ENCODE measurements at regions not wholly inside any gene's neighbourhood (a gene's known extent, or its start where the extent isn't known, plus 50 kb on each side); places are given as distances from the start of the nearest gene placed in this dataset.

DNA sequence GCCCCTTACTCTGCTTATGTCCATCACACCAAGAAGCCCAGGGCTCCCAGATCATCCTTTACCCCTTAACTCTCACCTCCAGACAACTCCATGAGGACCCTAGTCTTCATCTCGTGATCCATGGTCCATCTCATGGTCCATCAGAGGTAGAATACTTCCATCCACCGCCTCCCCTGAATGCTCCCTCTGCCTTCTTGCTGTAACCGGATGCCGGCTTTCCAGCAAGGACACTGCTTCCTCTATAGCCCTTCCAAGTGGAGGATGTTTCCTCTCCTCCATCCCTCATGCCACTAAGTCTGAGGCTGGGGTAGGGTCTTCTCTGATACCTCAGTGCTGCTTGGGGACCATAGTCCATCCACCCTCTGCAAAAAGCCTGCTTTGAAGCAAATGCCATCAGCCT, 118.6 kb upstream of the SIX2 start:
- Histone ChIP-seq H3K36me3 (no peaks in the 10 kb centered on the region), H3K27me3 (no peaks in the 10 kb centered on the region), H3K27ac (no peak overlapping the region), H3K4me1 (peaks cover 0 to 17% (median 0%) of the 10 kb centered on the region in 12 donors), H3K4me3 (no peak overlapping the region), H3K9me3 (no peaks in the 10 kb centered on the region)
- ATAC-seq (no peak), DNase-seq (no peak)
- intact Hi-C loops (cut with DNase I): no loop called here
- no peak for TF ChIP-seq POLR2A (IDR thresholded peaks at IDR 0.05)
- TF ChIP-seq, protein P1, sequence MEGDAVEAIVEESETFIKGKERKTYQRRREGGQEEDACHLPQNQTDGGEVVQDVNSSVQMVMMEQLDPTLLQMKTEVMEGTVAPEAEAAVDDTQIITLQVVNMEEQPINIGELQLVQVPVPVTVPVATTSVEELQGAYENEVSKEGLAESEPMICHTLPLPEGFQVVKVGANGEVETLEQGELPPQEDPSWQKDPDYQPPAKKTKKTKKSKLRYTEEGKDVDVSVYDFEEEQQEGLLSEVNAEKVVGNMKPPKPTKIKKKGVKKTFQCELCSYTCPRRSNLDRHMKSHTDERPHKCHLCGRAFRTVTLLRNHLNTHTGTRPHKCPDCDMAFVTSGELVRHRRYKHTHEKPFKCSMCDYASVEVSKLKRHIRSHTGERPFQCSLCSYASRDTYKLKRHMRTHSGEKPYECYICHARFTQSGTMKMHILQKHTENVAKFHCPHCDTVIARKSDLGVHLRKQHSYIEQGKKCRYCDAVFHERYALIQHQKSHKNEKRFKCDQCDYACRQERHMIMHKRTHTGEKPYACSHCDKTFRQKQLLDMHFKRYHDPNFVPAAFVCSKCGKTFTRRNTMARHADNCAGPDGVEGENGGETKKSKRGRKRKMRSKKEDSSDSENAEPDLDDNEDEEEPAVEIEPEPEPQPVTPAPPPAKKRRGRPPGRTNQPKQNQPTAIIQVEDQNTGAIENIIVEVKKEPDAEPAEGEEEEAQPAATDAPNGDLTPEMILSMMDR (IDR thresholded peaks at IDR 0.05): no peak
- WGBS, 4 donors: 92 to 94% (median 93%) methylated on average over 4 of the region's 4 CpGs

DNA sequence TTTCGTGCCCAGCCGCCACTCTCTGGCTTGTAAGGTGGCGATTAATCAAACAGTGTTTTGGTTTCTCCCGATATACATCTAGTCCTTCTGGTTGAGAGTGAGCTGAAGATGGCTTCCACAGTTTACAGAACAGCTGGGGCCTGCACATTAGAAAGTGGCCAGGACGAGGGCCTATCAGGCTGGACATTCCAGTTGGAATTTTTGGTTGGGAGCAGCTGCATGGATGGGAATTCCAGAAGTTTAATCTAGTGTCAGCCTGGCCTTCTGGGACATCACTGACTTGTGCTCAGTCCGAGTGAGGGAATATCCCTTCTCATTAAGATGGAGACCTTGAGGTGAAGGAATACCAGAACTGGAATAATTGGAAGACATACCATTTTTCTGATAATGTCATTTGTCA, 118.1 kb upstream of the SIX2 start:
- H3K27ac ChIP-seq: no peak overlapping the region
- intact Hi-C loops (cut with DNase I): no loop called here
- H3K4me1 ChIP-seq: peaks cover 0 to 17% (median 0%) of the 10 kb centered on the region in 12 donors
- WGBS, 4 donors: 86 to 90% (median 88%) methylated on average over 6 of the region's 6 CpGs
- H3K36me3 ChIP-seq: no peaks in the 10 kb centered on the region
- TF ChIP-seq, protein P1 (IDR thresholded peaks at IDR 0.05): no peak
- H3K27me3 ChIP-seq: no peaks in the 10 kb centered on the region
- H3K9me3 ChIP-seq: no peaks in the 10 kb centered on the region
- H3K4me3 ChIP-seq: no peak overlapping the region
- DNase-seq: no peak
- ATAC-seq: no peak

DNA sequence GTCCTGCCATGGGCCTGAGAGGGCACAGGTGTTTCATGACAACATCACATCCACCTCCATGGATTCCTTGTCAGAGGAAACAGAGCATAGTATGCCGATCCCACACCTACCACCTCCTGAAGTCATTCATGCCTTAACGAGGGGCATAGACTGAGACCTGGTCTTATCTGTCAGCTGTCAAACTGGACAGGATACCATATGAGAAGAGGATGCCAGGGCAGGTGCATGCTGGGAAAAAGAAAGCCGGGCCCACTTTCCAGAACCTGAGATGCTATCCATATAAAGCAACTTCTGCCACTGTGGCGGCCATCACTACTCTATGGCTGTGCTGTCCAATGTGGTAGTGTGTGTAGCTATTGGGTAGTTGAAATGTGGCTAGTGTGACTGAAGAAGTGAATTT, 116.0 kb upstream of the SIX2 start:
- intact Hi-C loops (cut with DNase I): no loop called here
- TF ChIP-seq, protein P1 (IDR thresholded peaks at IDR 0.05): no peak
- no peak for TF ChIP-seq POLR2A (IDR thresholded peaks at IDR 0.05)
- DNase-seq: no peak
- WGBS, 4 donors: 78 to 87% (median 83%) methylated on average over 4 of the region's 4 CpGs
- H3K36me3 ChIP-seq: no peaks in the 10 kb centered on the region
- H3K27ac ChIP-seq: no peak overlapping the region
- ATAC-seq: no peak
- H3K4me1 ChIP-seq: peaks cover 0 to 7% (median 0%) of the 10 kb centered on the region in 12 donors
- no peaks in the 10 kb centered on the region for H3K9me3 ChIP-seq
- no peak overlapping the region for H3K4me3 ChIP-seq
- no peaks in the 10 kb centered on the region for H3K27me3 ChIP-seq

DNA sequence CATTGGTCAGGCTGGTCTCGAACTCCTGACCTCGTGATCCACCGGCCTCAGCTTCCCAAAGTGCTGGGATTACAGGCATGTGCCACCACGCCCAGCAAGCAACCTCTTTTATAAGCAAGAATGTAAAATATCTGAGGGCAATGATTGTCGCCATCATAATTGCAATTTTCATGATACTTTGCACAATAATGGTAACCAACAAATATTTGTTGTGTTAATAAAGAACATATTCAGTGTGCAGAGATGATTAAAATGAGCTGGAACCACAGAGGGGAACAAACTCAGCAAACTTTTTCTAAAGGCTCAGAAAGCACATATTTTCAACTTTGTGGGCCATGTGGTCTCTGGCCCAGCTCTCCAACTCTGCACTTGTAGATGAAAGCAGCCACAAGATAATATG, 115.2 kb upstream of the SIX2 start:
- intact Hi-C loops (cut with DNase I): no loop called here

More for the DNA sequence above, 115.2 kb upstream of the SIX2 start:
- TF ChIP-seq POLR2A (IDR thresholded peaks at IDR 0.05): no peak
- TF ChIP-seq, protein P1 (IDR thresholded peaks at IDR 0.05): no peak
- Histone ChIP-seq H3K27me3 (no peaks in the 10 kb centered on the region), H3K9me3 (no peaks in the 10 kb centered on the region), H3K27ac (no peak overlapping the region), H3K36me3 (no peaks in the 10 kb centered on the region), H3K4me3 (no peak overlapping the region), H3K4me1 (peaks cover 0 to 7% (median 0%) of the 10 kb centered on the region in 12 donors)
- DNase-seq: no peak
- WGBS, 4 donors: 90 to 96% (median 91%) methylated on average over 5 of the region's 5 CpGs
- ATAC-seq: no peak

All from heart left ventricle (tissue), 16 donors.